SK-N-SH treated with all-trans-retinoic acid at 6 μM for 48 hours (cell line): ENCODE measurements at regions not wholly inside any gene's neighbourhood (a gene's known extent, or its start where the extent isn't known, plus 50 kb on each side); places are given as distances from the start of the nearest gene placed in this dataset.

Experiments
- ESRRG ChIP-seq: fragments of 250-450 bp; sonication (Bioruptor Pico); IDR thresholded peaks from 2 replicates; pipeline ENCODE4 v1.6.1; 2021; ENCODE audit warnings: mild to moderate bottlenecking
- OSR1 ChIP-seq: fragments of 250-450 bp; sonication (Bioruptor Pico); IDR thresholded peaks from 2 replicates; pipeline ENCODE4 v1.8.0; 2022; ENCODE audit warnings: moderate library complexity, mild to moderate bottlenecking, inconsistent platforms
- RARB ChIP-seq: fragments of 250-450 bp; sonication (Bioruptor Pico); IDR thresholded peaks from 2 replicates; pipeline ENCODE4 v1.8.0; 2021; ENCODE audit warnings: mild to moderate bottlenecking, moderate library complexity
- SNAI2 ChIP-seq: fragments of 250-450 bp; sonication (Bioruptor Pico); IDR thresholded peaks from 2 replicates; pipeline ENCODE4 v1.5.0; 2020; ENCODE audit warnings: mild to moderate bottlenecking, moderate library complexity
- ZFP3 ChIP-seq: fragments of 250-450 bp; sonication (Bioruptor Pico); IDR thresholded peaks from 2 replicates; pipeline ENCODE4 v1.5.0; 2020; ENCODE audit warnings: mild to moderate bottlenecking, moderate library complexity
- ZFP30 ChIP-seq: fragments of 450-650 bp; formaldehyde crosslinking; IDR thresholded peaks from 2 replicates; pipeline ENCODE4 v1.5.0; 2022; ENCODE audit warnings: mild to moderate bottlenecking, moderate library complexity
- ZNF70 ChIP-seq: fragments of 450-650 bp; formaldehyde crosslinking; IDR thresholded peaks from 2 replicates; pipeline ENCODE4 v1.5.0; 2020; ENCODE audit warnings: mild to moderate bottlenecking, moderate library complexity
- TF ChIP-seq, protein P1 (sequence below): fragments of 250-450 bp; sonication (Bioruptor Pico); IDR thresholded peaks from 2 replicates; pipeline ENCODE4 v1.5.1; 2020; ENCODE audit warnings: low read depth, mild to moderate bottlenecking, moderate library complexity
- TF ChIP-seq, protein P2 (sequence below): fragments of 250-450 bp; sonication (Bioruptor Pico); IDR thresholded peaks from 2 replicates; pipeline ENCODE4 v1.8.0; 2020; ENCODE audit warnings: mild to moderate bottlenecking, moderate library complexity, borderline replicate concordance

DNA sequence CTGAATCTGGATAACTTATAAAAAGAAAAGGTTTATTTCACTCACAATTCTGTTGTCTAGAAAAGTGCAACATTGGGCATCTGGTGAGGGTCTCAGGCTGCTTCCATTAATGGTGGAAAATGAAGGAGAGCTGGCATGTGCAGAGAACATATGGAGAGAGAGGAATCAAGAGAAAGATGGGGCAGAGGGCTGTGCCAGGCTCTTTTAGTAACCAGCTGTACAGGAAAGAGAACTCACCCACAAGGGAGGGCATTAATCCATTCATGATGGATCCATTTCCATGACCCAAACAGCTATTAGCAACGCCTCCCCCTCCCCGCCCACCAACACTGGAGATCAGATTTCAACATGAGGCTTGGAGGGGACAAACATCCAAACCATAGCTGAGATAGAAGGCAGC, 61.7 kb upstream of the LYZL1 start:
- TF ChIP-seq ZNF70 (CRISPR knock-in tag) (no peak), RARB (CRISPR knock-in tag) (no peak), OSR1 (CRISPR knock-in tag) (no peak), ZFP3 (CRISPR knock-in tag) (no peak), SNAI2 (CRISPR knock-in tag) (no peak), ESRRG (CRISPR knock-in tag) (no peak), ZFP30 (CRISPR knock-in tag) (no peak)
- TF ChIP-seq, protein P1, sequence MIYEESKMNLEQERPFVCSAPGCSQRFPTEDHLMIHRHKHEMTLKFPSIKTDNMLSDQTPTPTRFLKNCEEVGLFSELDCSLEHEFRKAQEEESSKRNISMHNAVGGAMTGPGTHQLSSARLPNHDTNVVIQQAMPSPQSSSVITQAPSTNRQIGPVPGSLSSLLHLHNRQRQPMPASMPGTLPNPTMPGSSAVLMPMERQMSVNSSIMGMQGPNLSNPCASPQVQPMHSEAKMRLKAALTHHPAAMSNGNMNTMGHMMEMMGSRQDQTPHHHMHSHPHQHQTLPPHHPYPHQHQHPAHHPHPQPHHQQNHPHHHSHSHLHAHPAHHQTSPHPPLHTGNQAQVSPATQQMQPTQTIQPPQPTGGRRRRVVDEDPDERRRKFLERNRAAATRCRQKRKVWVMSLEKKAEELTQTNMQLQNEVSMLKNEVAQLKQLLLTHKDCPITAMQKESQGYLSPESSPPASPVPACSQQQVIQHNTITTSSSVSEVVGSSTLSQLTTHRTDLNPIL (CRISPR knock-in tag), result no peak
- TF ChIP-seq, protein P2, sequence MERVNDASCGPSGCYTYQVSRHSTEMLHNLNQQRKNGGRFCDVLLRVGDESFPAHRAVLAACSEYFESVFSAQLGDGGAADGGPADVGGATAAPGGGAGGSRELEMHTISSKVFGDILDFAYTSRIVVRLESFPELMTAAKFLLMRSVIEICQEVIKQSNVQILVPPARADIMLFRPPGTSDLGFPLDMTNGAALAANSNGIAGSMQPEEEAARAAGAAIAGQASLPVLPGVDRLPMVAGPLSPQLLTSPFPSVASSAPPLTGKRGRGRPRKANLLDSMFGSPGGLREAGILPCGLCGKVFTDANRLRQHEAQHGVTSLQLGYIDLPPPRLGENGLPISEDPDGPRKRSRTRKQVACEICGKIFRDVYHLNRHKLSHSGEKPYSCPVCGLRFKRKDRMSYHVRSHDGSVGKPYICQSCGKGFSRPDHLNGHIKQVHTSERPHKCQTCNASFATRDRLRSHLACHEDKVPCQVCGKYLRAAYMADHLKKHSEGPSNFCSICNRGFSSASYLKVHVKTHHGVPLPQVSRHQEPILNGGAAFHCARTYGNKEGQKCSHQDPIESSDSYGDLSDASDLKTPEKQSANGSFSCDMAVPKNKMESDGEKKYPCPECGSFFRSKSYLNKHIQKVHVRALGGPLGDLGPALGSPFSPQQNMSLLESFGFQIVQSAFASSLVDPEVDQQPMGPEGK (CRISPR knock-in tag), result no peak
